HG02973 (cell line): ENCODE measurements at regions not wholly inside any gene's neighbourhood (a gene's known extent, or its start where the extent isn't known, plus 50 kb on each side); places are given as distances from the start of the nearest gene placed in this dataset.

ENCODE experiments used
- ATAC-seq: cut with Tn5 transposase; IDR thresholded peaks from one replicate; pipeline ENCODE4 v1.9.1; 2021; ENCODE audit warnings: moderate library complexity; ENCODE audit not compliant: unreplicated experiment

DNA sequence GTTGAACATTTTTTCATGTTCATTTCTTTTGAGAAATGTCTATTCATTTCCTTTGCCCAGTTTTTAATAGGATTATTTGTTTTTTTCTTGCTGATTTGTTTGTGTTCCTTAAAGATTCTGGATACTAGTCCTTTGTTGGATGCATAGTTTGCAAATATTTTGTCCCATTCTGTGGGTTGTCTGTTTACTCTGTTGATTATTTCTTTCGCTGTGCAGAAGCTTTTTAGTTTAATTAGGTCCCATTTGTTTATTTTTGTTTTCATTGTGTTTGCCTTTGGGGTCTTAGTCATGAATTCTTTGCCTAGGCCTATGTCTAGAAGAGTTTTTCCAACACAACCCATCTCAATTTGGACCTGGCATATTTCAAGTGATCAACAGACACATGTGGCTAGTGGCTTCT is 116.1 kb upstream of the GALNT2 start:
- ATAC-seq: no peak

DNA sequence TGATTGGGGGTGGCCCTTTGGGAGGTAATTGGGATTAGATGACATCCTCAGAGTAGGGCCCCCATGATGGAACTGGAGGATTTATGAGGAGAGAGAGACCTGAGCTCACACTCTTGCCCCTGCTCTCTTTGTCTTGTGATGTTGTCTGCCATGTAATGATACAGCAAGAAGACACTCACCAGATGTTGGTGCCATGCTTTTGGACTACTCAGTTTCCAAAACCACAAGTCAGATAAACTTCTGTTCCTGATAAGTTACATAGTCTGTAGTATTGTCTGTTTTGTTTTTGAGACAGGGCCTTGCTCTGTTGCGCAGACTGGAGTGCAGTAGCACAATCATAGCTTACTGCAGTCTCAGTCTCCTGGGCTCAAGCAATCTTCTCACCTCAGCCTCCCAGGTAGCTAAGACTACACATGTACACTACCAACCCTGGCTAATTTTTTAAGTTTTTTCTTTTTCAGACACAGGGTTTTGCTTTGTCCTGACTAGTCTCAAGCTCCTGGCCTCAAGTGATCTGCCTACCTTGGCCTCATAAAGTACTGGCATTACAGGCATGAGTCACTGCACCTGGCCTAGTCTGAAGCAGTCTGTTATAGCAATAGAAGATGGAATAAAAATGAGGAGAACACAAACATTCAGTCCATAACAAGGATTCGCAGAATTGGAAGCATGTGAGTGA is 115.0 kb upstream of the GALNT2 start:
- no peak for ATAC-seq

DNA sequence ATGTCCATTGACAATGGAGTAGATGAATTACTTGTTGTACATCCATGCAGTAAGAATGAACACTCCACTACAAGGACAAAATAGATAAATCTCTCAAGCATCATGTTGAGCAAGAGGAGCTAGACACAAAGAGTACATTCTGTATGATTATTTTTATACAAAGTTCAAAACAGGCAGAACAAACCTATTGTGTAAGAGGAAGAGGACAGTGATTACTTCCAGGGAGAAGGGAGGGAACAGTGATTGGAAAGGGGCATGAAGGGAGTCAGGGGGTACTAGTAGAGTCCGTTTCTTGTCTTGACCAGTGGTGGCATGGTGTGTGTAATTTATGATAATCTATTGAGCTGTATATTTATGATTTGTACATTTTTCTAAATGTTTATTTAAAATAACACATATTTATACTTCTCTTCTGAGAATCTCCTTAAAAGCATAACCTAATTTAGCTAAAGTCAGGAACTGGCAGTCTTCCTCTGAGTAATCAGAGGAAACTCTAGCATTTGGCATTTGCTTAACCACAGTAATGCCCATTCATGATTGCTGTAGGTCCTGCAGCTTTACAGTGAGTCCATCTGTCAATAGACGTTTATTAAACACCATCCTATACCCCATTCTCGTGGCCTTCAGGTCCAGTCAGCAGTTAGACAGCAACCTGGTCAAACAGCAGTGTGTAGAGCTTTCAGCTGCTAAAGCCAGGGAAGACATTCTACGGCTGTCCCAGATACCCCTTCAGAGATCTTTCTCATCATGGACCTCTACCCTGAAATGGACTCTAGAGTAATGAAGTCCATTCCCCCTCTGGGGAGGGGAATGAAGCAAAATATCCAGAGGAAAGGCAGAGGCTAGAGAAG is 114.1 kb upstream of the GALNT2 start:
- ATAC-seq: no peak

DNA sequence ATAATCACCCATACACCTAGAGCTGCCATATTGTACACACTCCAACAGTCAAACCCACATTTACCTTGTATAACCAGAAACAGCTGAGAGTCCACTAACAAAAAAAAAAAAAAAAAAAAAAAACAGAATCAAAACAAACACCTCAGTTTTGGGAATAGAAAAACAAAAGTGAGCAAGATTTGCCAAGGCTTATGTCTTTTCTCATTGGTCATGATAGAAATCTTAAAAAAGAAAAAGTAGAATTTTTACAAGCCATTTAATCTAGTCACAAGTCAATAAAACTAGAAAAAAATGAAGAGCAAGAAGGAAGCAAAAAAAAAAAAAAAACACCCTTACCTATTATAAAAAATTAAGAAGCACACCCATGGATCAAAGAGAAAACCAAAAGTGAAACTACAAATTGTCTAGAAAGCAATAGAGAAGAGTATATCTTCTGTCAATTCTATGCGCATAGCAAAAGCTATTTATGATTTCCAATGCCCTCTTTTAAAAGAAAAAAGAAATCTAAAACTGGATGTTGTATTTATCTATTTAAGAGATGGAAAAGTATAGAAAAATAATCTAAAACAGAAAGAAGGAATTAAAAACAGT is 113.2 kb upstream of the GALNT2 start:
- ATAC-seq: no peak

DNA sequence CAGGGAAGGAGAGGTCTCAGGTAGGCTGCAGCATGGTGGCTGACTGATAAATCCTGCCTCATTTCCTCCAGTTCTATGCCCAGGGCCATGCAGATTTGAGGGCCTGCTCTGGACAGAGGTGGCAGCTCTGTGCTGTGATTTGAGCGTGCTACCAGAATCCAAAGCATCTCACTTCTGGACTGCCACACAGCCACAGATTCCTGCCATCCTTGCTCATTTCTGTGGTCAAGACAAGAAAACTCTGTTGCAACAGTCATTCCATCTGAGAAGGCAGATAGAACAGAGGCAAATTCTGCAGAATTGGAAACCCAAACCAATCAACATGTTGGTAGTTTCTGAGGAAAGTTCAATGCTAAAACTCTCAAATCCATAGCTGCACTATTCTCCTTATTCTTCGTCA is 102.8 kb upstream of the GALNT2 start:
- no peak for ATAC-seq

DNA sequence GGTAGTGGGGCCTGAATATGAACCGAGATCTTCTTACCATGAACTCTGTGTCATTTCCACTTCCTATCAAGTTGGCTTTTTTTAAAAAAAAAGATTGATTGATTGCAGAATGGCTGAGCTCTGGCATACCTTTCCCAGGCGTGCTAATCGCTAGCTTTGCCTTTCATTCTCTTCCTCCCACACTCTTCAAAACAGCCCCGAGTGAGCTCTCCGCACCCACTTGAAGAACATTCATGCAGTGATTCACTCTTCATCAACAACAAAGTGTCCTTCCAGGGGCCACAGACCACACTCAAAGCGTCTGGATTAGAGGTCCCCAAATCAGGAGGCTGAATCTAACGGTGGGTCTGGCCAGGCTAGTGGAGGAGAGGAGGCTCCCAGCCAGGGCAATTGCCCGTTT is 96.3 kb upstream of the GALNT2 start:
- ATAC-seq: no peak

DNA sequence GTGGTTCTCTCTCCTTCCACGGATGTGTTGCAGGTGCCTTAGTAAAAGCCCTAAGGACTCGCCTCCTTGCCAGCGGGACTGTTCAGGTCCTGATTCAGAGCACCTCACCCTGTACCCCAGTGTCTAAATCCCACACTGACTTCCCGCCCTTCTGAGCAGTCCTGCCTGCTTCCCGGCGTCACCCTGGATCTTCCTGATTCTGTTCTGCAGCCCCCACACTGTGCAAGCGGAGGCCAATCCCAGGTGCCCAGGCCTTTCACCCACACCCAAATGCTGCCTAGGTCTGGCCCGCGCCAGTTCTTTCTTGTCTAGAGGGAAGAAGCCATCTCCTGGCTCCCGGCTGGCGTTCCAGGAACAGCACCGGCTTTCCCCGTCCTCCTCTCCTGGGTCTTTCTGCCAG is 95.9 kb upstream of the GALNT2 start:
- ATAC-seq: no peak

DNA sequence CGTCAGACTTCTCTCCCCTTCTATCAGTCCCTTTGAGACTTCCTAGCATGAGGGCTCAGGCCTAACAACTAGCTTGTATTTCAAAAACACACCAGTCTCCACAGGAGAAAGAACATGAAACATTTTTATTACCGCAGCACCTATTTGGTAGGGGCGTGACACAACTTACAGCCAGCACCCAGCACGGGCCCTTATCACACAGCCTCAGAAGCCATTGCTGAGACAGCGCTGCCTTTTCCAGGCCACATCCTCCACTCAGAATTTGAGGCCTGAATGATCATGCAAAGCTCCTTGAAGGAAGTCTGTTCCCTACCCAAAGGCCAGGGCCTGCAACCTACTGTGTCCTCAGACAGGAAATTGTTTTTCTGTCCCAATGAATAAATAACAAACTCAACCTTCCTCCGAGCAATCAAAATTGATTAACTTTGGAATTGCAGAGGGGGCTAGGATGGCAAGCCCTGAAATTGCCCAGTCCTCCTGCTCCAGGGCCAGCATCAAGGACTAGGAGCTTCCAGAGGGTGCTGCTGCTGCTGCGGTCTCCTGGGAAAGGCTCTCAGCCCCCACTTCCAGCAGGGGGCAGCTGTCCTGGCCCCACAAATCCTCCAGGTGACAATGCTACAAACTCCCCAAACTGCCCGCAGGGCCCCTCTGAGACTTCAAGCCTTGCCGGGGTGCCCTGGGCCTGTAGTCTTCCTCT is 94.3 kb upstream of the GALNT2 start:
- no peak for ATAC-seq

DNA sequence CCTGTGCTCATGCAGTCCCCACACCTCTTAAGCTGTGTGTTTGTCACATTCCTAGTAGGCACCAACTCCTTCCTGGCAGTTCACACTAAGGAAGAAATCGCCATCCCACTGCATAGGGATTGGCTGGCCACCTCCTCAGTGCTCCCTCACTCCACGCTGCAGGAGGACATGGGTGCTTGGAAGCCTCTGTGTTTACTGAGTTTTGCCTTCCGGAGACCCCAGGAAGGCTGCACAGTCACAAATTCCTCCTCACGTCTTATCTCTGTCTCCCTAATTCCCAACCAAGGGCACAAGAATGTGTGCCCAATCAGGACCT is 93.8 kb upstream of the GALNT2 start:
- ATAC-seq: no peak

DNA sequence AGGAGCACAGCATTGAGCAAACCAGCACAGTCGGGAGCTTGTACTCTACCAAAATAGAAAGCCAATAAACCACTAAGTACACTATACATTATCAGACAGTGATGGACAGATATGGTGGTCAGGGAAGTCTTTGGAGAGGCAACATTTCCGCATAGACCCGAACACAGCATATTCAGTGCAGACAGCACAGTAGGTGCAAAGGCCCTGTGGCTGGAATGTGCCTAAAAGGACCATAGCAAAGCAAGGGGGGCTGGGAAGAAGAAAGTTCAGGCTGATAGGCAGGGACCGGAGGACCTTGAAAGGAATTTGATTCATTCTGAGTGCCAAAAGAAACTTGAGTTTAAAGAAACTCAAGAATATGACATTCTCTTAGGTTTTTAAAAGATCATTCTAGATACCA is 92.0 kb upstream of the GALNT2 start:
- no peak for ATAC-seq

DNA sequence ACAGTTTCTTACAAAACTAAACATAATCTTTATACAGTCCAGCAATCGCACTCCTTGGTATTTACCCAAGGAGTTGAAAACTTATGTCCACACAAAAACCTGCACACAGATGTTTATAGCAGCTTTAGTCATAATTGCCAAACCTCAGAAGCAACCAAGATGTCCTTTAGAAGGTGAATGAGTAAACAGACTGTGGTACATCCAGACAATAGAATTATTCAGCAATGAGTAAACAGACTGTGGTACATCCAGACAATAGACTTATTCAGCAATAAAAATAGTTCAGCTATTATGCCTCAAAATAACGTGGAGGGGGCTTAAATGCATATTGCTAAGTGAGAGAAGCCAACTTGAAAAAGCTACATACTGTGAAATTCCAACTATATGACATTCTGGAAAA is 87.0 kb upstream of the GALNT2 start:
- no peak for ATAC-seq

DNA sequence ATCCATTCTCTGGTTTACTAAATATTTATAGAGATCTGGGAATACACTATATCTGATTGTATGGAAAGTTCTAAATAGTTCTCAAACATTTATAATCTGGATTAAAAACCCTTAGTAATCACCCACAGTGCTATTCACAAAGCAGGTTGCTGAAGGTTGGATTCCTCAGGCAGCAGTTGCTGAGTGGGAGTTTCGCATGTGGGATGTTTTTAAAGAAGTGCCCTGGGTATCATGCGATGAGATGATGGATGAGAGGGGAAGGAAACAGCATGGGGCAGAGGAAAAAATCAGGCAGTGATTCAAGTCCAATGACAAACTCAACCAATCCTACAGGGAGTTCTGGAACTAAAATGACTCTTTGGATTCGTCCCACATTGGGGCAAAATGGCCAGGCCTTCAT is 85.3 kb upstream of the GALNT2 start:
- no peak for ATAC-seq

DNA sequence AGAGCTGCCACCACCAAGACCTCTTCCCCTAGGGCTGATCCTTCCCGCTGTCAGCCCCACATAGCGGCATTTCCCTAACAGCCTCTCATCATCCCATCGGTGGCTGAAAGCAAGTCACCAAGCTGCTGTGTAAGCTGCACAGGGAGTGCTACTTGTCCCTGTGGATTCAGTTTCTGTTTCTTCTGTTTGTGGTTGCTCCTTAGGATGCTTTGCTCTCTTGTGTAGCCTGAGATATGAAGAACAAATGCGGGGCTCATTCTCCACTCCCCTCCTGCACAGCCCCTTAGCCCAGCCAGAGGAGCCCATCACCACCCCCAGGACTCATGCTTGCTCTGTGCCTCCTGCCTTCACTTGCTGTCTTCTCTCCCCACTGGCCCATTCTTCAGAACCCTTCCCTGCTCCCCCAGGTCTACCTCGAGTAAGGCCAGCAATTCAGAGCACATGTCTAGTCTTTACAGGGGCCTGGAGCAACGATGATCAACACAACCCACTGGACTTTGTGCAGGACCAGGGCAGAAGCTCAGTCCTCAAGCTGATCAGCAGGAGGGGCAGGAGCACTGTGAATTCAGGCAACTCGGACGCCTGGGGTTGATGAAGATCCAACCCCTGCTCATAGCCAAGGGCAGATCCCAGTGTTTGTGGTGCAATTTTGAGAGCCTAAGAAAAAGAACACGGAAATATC is 82.6 kb upstream of the GALNT2 start:
- ATAC-seq: no peak

DNA sequence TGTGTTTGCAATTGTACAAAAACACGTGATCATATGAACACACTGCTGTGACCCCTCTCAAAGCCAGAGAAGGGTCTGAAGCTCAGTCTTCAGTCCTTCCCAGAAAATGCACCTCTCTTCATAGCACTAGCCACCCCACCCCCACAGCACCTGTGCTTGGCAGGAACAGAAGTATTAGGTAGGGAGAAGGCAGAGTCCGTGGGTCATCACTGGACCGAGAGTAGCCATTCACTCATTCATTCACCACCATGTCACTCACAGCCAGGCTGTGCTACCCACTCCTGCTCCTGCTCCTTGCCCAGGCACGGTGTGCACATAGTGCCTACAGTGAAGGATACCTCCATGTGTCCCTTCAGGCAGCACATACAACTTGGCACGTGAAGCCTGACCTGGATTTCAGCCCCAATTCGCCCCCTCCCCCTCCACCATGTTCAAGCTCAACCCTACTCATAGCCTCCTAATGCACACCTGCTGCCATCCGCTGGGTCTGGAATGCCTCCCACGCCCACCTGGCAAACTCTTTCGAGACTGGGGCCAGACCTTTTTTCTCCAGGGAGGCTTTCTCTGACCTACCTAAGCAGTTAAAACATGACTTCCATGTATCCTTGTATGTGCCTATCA is 81.9 kb upstream of the GALNT2 start:
- no peak for ATAC-seq

DNA sequence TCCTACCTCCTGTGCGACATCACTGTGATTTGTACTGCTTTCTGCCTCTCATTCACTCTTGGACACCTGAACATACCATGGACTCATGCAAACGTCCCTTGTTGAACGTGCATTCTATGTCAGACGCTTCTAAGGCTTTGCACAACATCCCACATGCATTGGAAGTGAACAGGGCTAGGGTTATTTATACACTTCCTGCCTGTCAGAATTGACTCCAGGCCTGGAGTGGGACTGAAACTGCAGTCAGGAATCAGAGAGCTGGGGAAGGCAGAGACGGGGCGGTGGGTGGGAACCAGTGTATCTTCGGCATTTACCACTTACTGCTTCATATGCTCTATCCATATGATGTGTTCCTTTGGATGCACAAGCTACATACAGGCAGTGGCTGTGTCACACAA is 81.4 kb upstream of the GALNT2 start:
- no peak for ATAC-seq

DNA sequence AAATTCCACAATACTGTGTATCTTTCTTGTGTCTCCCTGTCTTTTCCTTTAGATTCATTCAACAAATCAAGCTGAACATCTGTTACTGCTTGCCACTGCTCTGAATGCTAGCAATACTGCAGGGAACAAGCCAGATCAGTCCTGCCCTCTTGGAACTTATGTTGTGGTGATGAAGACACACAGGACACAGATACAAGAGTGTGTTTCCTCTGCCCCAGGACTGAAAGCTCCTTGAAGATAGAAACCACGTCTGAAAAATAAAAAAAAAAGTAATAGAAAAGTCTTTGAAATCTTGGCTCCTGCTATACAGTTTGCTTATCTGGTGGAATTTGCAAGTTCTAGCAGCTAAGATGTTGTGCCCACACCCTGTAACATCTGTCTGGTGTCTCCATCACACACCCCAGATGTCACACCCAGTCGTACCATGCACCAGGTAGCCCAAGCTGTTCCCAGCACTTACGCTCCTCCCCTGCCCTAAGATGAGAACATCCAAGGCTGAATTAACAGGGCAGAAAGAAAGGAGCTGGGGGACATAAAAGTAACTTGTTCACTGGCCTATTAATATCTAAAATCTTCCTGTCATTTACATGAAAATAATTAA is 80.2 kb upstream of the GALNT2 start:
- no peak for ATAC-seq

DNA sequence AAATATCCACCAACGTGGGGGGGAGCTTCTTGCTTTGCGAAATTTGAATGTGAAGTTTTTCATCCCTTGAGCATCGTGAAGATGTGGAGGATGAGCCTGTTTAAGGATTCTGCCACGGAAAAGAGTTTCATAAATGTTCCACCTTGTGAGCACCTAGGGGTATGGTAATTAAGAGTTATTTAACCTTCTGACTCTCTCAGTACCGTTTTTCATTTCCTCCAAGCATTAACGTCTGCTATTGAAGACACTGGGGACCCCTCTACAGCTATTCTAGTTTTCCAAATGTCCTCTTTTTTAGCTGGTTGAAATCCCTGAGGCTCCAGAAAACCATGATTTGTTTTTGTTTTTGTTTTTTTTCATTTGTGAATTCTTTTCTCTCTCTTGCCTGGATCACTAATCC is 79.1 kb upstream of the GALNT2 start:
- ATAC-seq: no peak

DNA sequence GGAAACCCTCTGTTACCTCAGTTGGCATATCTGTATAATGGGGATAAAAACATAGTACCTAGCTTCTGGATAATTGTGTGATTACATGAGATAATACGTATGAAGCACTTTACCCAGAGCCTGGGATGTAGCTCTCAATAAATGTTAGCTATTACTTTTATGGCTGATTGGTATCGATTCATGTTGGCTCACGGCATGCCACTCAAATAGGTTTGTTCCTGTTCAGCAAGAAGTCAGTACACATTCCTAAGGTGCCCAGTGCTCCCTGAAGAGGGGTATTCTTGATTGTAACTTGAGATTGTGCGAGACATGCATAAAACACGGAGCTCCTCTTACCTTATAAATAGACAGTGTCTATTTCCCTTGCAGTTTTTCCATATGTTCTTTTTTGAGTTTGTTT is 78.5 kb upstream of the GALNT2 start:
- no peak for ATAC-seq

DNA sequence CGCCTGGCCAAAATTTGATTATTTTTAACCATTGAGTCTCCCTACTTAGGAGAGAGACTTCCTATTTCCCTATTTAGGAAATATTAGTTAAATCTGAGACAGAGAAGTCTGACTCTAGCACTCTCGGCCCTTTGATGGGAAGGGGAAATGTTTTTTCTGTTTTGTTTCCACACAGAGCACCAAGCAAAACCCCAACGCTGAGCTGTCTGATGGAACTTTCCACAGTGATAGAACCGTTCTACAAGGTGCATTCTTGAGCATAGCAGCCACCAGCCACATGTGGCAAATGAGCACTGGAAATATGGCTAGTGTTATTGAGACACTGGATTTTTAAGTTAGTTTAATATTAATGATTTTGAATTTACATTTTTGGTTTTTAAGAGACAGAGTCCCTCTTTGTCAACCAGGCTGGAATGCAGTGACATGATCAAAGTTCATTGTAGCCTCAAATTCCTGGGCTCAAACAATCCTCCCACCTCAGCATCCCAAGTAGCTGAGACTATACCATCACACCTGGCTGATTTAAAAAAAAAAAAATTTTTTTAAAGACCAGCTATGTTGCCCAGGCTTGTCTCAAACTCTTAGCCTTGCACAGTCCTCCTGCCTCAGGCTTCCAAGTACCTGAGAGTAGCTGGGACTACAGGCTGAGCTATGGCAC is 77.3 kb upstream of the GALNT2 start:
- no peak for ATAC-seq

DNA sequence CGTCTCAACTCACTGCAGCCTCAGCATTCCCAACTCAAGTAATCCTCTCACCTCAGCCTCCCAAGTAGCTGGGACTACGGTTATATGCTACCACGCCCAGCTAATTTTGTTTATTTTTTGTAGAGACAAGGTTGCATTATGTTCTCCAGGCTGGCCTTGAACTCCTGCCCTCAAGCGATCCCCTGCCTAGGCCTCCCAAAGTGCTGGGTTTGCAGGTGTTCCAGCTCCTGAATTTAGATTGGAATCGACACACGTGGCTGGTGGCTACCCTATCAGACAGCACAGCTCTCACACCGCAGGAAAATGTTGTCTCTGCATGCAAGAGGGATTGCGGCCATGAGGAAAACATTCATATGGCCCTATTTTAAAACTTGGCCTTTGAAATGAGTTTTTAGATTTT is 76.7 kb upstream of the GALNT2 start:
- ATAC-seq: no peak
